GM19240 (cell line): ENCODE measurements at regions not wholly inside any gene's neighbourhood (a gene's known extent, or its start where the extent isn't known, plus 50 kb on each side); places are given as distances from the start of the nearest gene placed in this dataset.

Experiments used
- DNase-seq: peaks from one replicate; pipeline ENCODE4 v3.0.0; 2011; ENCODE audit warnings: low spot score; ENCODE audit not compliant: insufficient read length

- DNase-seq = no peak
Observed at GRCh38 chr20:10861090-10861489, 187.3 kb upstream of the JAG1 start.

- no peak for DNase-seq
Observed at GRCh38 chr20:10861619-10862018, 187.8 kb upstream of the JAG1 start.

- no peak for DNase-seq
Observed at GRCh38 chr20:10863337-10864060, 189.7 kb upstream of the JAG1 start.

- DNase-seq = no peak
Observed at GRCh38 chr20:10864076-10864672, 190.4 kb upstream of the JAG1 start.

- DNase-seq = no peak
Observed at GRCh38 chr20:10868299-10868698, 194.5 kb upstream of the JAG1 start.

- no peak for DNase-seq
Observed at GRCh38 chr20:10873026-10873425, 199.2 kb upstream of the JAG1 start.

- no peak for DNase-seq
Observed at GRCh38 chr20:10875653-10876052, 201.9 kb upstream of the JAG1 start.

GRCh38 chr20:10876558-10876957 is 202.8 kb upstream of the JAG1 start:
- DNase-seq = no peak

- DNase-seq = no peak
Observed at GRCh38 chr20:10877342-10877741, 203.5 kb upstream of the JAG1 start.

- no peak for DNase-seq
Observed at GRCh38 chr20:10883166-10883565, 209.4 kb upstream of the JAG1 start.

GRCh38 chr20:10893321-10893720 is 219.5 kb upstream of the JAG1 start:
- no peak for DNase-seq

GRCh38 chr20:10897336-10897735 is 223.5 kb upstream of the JAG1 start:
- no peak for DNase-seq

GRCh38 chr20:10898552-10898951 is 224.8 kb upstream of the JAG1 start:
- no peak for DNase-seq

GRCh38 chr20:10902174-10902573 is 228.4 kb upstream of the JAG1 start:
- no peak for DNase-seq

GRCh38 chr20:10902576-10903282 is 228.9 kb upstream of the JAG1 start:
- DNase-seq = no peak

GRCh38 chr20:10906834-10907233 is 233.0 kb upstream of the JAG1 start:
- DNase-seq = no peak

GRCh38 chr20:10909803-10910202 is 236.0 kb upstream of the JAG1 start:
- DNase-seq = no peak

GRCh38 chr20:10910535-10911178 is 236.9 kb upstream of the JAG1 start:
- no peak for DNase-seq

- DNase-seq = no peak
Observed at GRCh38 chr20:10911298-10911697, 237.5 kb upstream of the JAG1 start.

- DNase-seq = no peak
Observed at GRCh38 chr20:10915815-10916214, 242.0 kb upstream of the JAG1 start.

GRCh38 chr20:10916312-10916711 is 242.5 kb upstream of the JAG1 start:
- DNase-seq = no peak

GRCh38 chr20:10917826-10918225 is 244.0 kb upstream of the JAG1 start:
- no peak for DNase-seq
